ENCODE measurements at regions not wholly inside any gene's neighbourhood (a gene's known extent, or its start where the extent isn't known, plus 50 kb on each side); places are given as distances from the start of the nearest gene placed in this dataset.

GRCh38 chr4:45078201-45078600 is 351.8 kb upstream of the GNPDA2 start:
- Histone ChIP-seq H3K27me3 (no peaks in the 10 kb centered on the region), H3K4me1 (no peaks in the 10 kb centered on the region), H3K36me3 (no peaks in the 10 kb centered on the region), H3K4me3 (no peak overlapping the region), H3K9me3 (no peaks in the 10 kb centered on the region), H3K27ac (no peak overlapping the region)
- intact Hi-C loops (cut with DNase I) = no loop called here
- TF ChIP-seq CTCF (IDR thresholded peaks at IDR 0.05) = no peak
- DNase-seq (ENCODE audit: low spot score in 2 of 2) = no peak

- Histone ChIP-seq H3K9me3 (no peaks in the 10 kb centered on the region), H3K27ac (no peak overlapping the region), H3K4me1 (no peaks in the 10 kb centered on the region), H3K4me3 (no peak overlapping the region), H3K27me3 (no peaks in the 10 kb centered on the region), H3K36me3 (no peaks in the 10 kb centered on the region)
- intact Hi-C loops (cut with DNase I) = no loop called here
- no peak for DNase-seq (ENCODE audit: low spot score in 2 of 2)
- TF ChIP-seq CTCF (IDR thresholded peaks at IDR 0.05) = no peak
Observed at GRCh38 chr4:45072981-45073380, 346.6 kb upstream of the GNPDA2 start.

- H3K27me3 ChIP-seq = no peaks in the 10 kb centered on the region
- no peak overlapping the region for H3K4me3 ChIP-seq
- intact Hi-C loops (cut with DNase I) = no loop called here
- no peak overlapping the region for H3K27ac ChIP-seq
- no peak for TF ChIP-seq CTCF (IDR thresholded peaks at IDR 0.05)
- no peaks in the 10 kb centered on the region for H3K36me3 ChIP-seq
- H3K9me3 ChIP-seq = no peaks in the 10 kb centered on the region
- DNase-seq (ENCODE audit: low spot score in 2 of 2) = no peak
- no peaks in the 10 kb centered on the region for H3K4me1 ChIP-seq
Observed at GRCh38 chr4:45064741-45065140, 338.4 kb upstream of the GNPDA2 start.

- TF ChIP-seq CTCF (IDR thresholded peaks at IDR 0.05) = no peak
- DNase-seq (ENCODE audit: low spot score in 2 of 2) = no peak
- Histone ChIP-seq H3K9me3 (no peaks in the 10 kb centered on the region), H3K4me1 (no peaks in the 10 kb centered on the region), H3K27ac (no peak overlapping the region), H3K27me3 (no peaks in the 10 kb centered on the region), H3K36me3 (no peaks in the 10 kb centered on the region), H3K4me3 (no peak overlapping the region)
- intact Hi-C loops (cut with DNase I) = no loop called here
Observed at GRCh38 chr4:45063696-45064095, 337.3 kb upstream of the GNPDA2 start.

GRCh38 chr4:45062935-45063545 is 336.7 kb upstream of the GNPDA2 start:
- Histone ChIP-seq H3K36me3 (no peaks in the 10 kb centered on the region), H3K4me3 (no peak overlapping the region), H3K27ac (no peak overlapping the region), H3K27me3 (no peaks in the 10 kb centered on the region), H3K4me1 (no peaks in the 10 kb centered on the region), H3K9me3 (no peaks in the 10 kb centered on the region)
- intact Hi-C loops (cut with DNase I) = no loop called here
- TF ChIP-seq CTCF (IDR thresholded peaks at IDR 0.05) = no peak
- no peak for DNase-seq (ENCODE audit: low spot score in 2 of 2)

GRCh38 chr4:45043911-45044310 is 317.6 kb upstream of the GNPDA2 start:
- intact Hi-C loops (cut with DNase I) = no loop called here
- Histone ChIP-seq H3K4me1 (no peaks in the 10 kb centered on the region), H3K27ac (no peak overlapping the region), H3K9me3 (peaks cover 0 to 6% of the 10 kb centered on the region in 2 donors), H3K27me3 (no peaks in the 10 kb centered on the region), H3K36me3 (no peaks in the 10 kb centered on the region), H3K4me3 (no peak overlapping the region)
- DNase-seq (ENCODE audit: low spot score in 2 of 2) = no peak
- TF ChIP-seq CTCF (IDR thresholded peaks at IDR 0.05) = no peak

Measured in ascending aorta (tissue), 2 donors.